Stimulated activated memory B cell treated with anti-CD40 and anti-IgM and Interleukin-4, amounts not matched to agents 10 μg/mL and 1 μg/mL and 100 μg/mL, for 72 hours (primary cell): ENCODE measurements at regions not wholly inside any gene's neighbourhood (a gene's known extent, or its start where the extent isn't known, plus 50 kb on each side); places are given as distances from the start of the nearest gene placed in this dataset.

Experiments used
- ATAC-seq: fragments of 150-1000 bp; cut with Tn5 transposase; 2 replicates; pipeline ENCODE4 v1.10.0; 2021
- H3K27ac Mint-ChIP-seq: one replicate; pipeline ENCODE4 v1.8.0; 2022; ENCODE audit warnings: mild to moderate bottlenecking, mixed read lengths
- H3K27me3 Mint-ChIP-seq: one replicate; pipeline ENCODE4 v1.8.0; 2022; ENCODE audit warnings: mixed read lengths
- H3K36me3 Mint-ChIP-seq: one replicate; pipeline ENCODE4 v1.8.0; 2022; ENCODE audit warnings: mixed read lengths
- H3K4me1 Mint-ChIP-seq: one replicate; pipeline ENCODE4 v1.8.0; 2022; ENCODE audit warnings: mixed read lengths
- H3K4me3 Mint-ChIP-seq: one replicate; pipeline ENCODE4 v1.8.0; 2022; ENCODE audit warnings: mild to moderate bottlenecking, moderate library complexity, mixed read lengths
- H3K9me3 Mint-ChIP-seq: one replicate; pipeline ENCODE4 v1.8.0; 2022; ENCODE audit warnings: mixed read lengths

- H3K4me1 Mint-ChIP-seq: no peaks in the 10 kb centered on the region
- peaks cover 25% of the 10 kb centered on the region for H3K27me3 Mint-ChIP-seq
- H3K9me3 Mint-ChIP-seq: peaks cover 8% of the 10 kb centered on the region
- no peaks in the 10 kb centered on the region for H3K36me3 Mint-ChIP-seq
- no peak for ATAC-seq
- H3K27ac Mint-ChIP-seq: no peak overlapping the region
- H3K4me3 Mint-ChIP-seq: no peak overlapping the region
Measured at GRCh38 chr12:64991121-64991611, 129.9 kb downstream of the WIF1 start.

DNA sequence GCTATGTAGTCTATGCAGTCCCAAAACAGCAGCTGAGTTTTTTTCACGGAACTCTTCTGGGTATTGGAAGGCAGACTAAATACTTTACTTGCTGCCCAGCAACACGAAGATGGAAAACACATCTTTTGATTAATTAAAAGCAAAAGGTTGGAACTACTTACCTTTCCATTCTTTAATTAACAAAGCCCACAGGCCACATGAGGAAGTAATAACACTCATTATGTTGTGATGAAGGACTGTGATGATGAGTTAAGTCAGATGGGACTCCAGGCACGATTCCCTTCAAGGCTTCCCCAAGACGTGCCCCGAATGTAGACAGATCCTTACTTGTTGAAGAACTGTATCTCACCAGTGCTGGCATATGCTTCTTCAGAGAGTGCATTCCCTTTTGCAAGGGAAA lies 129.0 kb downstream of the WIF1 start:
- no peak overlapping the region for H3K27ac Mint-ChIP-seq
- peaks cover 25% of the 10 kb centered on the region for H3K27me3 Mint-ChIP-seq
- no peak overlapping the region for H3K4me3 Mint-ChIP-seq
- peaks cover 8% of the 10 kb centered on the region for H3K9me3 Mint-ChIP-seq
- H3K4me1 Mint-ChIP-seq: no peaks in the 10 kb centered on the region
- H3K36me3 Mint-ChIP-seq: no peaks in the 10 kb centered on the region
- no peak for ATAC-seq

DNA sequence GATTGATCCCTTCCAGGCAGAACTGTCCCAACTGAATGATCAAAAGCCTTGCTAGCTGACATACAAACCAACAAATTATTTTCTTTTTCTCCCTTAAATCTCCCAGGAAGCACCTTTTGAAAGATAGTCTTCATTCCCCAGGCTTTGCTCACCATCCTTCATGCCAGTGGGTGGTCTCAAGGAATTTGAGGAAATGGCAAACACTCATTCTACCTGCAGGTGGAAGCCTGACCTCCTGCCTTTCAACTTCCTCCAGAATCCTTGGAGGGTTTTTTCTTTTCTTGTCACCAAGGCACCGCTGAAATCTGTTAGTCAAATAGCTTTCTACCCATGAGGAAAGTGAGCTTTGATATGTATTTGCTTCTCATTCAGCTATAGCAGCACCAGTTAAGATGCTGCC lies 128.5 kb downstream of the WIF1 start:
- Mint-ChIP-seq H3K27me3 (peaks cover 26% of the 10 kb centered on the region), H3K36me3 (no peaks in the 10 kb centered on the region), H3K4me3 (no peak overlapping the region), H3K9me3 (peaks cover 8% of the 10 kb centered on the region), H3K4me1 (no peaks in the 10 kb centered on the region), H3K27ac (no peak overlapping the region)
- no peak for ATAC-seq

DNA sequence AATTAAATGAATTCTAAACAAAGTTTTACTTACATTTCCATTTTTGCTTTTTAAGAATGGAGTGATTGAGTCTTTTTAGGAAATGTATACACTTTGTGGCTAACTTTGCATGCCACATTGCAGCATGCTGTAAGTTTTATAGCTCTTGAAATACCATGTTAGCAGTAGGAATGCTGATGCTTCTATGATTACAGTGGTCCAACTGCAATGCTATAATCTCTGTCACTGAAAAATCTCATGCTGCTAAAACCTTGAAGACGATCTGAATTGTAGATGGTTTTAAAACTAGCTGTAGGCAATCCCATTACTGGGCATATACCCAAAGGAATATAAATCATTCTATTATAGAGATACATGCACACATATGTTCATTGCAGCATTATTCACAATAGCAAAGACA lies 127.6 kb downstream of the WIF1 start:
- no peak for ATAC-seq
- Mint-ChIP-seq H3K36me3 (no peaks in the 10 kb centered on the region), H3K4me1 (no peaks in the 10 kb centered on the region), H3K4me3 (no peak overlapping the region), H3K27me3 (peaks cover 32% of the 10 kb centered on the region), H3K9me3 (peaks cover 8% of the 10 kb centered on the region), H3K27ac (no peak overlapping the region)

DNA sequence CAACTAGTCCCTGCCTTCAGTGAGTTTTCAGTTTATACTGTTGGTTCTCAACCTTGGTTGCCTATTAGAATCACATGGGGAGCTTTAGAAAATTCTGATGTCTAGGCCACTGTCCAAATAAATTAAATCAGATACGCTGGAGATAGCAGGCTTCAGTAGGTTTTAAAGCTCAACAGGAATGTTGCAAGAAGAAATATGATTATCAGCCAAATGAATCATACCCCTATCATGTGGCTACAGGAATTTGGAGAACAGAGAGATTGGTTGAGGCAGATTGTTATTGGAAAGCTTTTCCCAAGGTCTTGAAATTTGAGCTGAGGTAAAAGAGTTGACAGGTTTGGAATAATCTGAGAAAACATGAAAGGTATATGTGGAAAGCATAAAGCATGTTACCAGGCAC lies 125.3 kb downstream of the WIF1 start:
- Mint-ChIP-seq H3K27ac (no peak overlapping the region), H3K4me1 (no peaks in the 10 kb centered on the region)
- no peak for ATAC-seq

GRCh38 chr12:64997858-64998257 lies 123.2 kb downstream of the WIF1 start:
- Mint-ChIP-seq H3K27me3 (peaks cover 49% of the 10 kb centered on the region), H3K27ac (no peak overlapping the region), H3K36me3 (no peaks in the 10 kb centered on the region), H3K9me3 (peaks cover 19% of the 10 kb centered on the region), H3K4me3 (no peak overlapping the region), H3K4me1 (no peaks in the 10 kb centered on the region)
- no peak for ATAC-seq

More for the DNA sequence above, 125.3 kb downstream of the WIF1 start:
- Mint-ChIP-seq H3K9me3 (peaks cover 8% of the 10 kb centered on the region), H3K4me3 (no peak overlapping the region), H3K36me3 (no peaks in the 10 kb centered on the region), H3K27me3 (peaks cover 32% of the 10 kb centered on the region)

DNA sequence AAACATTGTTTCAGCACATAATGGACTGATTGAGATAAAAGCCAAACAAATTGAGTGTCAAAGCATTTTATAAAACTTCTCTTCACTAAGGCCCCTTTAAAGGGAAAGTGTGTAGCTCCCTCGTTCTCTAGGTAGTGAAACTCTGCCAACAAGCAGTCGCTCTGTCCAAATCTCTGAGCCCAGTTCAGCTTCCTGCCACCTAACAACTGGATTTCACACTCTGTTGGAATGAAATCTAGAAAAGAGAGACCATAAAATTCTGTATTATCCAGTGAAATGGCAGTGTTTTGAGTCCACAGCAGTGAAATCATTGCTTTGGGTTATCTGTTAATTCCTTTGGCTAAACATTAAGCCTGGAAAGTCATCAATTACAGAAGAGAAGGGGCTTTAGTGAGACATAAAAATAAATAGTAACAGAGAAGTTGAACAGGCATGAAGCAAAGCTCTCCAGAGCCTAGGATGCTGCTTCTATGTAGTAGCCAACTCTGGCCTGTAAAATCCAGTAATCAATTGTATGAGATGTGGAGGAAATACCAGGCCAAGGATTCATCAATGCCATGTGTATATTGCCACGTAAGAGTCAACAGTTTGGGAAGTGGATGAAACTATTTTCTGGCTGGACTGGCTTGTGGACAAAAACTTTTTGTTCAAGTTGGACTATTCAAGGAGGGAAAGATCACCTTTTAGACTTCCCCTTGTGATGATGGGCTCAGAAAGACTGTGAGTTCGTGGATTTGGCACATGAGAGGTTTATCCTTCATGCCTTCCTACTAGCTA lies 122.5 kb downstream of the WIF1 start:
- no peaks in the 10 kb centered on the region for H3K4me1 Mint-ChIP-seq
- no peaks in the 10 kb centered on the region for H3K36me3 Mint-ChIP-seq
- no peak overlapping the region for H3K4me3 Mint-ChIP-seq
- H3K27ac Mint-ChIP-seq: no peak overlapping the region
- no peak for ATAC-seq
- H3K9me3 Mint-ChIP-seq: peaks cover 21% of the 10 kb centered on the region
- peaks cover 54% of the 10 kb centered on the region for H3K27me3 Mint-ChIP-seq

- peaks cover 57% of the 10 kb centered on the region for H3K27me3 Mint-ChIP-seq
- H3K4me3 Mint-ChIP-seq: no peak overlapping the region
- H3K9me3 Mint-ChIP-seq: peaks cover 21% of the 10 kb centered on the region
- no peak overlapping the region for H3K27ac Mint-ChIP-seq
- ATAC-seq: no peak
- no peaks in the 10 kb centered on the region for H3K4me1 Mint-ChIP-seq
- no peaks in the 10 kb centered on the region for H3K36me3 Mint-ChIP-seq
Measured at GRCh38 chr12:64999148-64999425, 122.0 kb downstream of the WIF1 start.
